ENCODE measurements at regions not wholly inside any gene's neighbourhood (a gene's known extent, or its start where the extent isn't known, plus 50 kb on each side); places are given as distances from the start of the nearest gene placed in this dataset.

DNA sequence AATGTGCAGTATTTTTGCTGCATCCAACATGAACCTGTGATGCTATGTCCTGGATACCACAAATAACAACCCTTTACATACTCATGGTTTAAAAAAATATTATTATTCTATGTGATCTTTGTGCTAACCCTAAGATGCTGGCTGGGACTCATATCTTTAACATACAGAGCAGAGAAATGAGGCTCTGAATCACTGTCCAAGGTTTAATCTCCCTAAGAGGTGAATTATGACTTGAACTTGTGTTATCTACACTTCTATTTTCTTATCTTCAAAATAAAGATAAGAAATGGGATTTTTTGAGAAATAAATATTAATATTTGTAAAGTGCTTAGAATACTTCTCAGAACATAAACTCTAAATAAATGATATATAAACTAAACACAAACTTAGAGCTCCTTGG lies 68.8 kb upstream of the GRIA1 start:
- H3K4me2 ChIP-seq (replicated peaks; ENCODE audit: low read depth, low read length, poor library complexity, severe bottlenecking), result no peak overlapping the region
- H3K79me2 ChIP-seq (ENCODE audit: control insufficient read depth, insufficient read depth, low read length), result no peaks in the 10 kb centered on the region
- ChIA-PET CTCF (no interaction called here), POLR2A (no interaction called here)
- Mint-ChIP-seq H3K27me3 (no peaks in the 10 kb centered on the region), H3K4me1 (no peaks in the 10 kb centered on the region), H3K4me3 (no peak overlapping the region), H3K9me3 (ENCODE audit: insufficient read depth) (no peaks in the 10 kb centered on the region), H3K27ac (no peak overlapping the region)
- no peak overlapping the region for H3K9ac ChIP-seq (ENCODE audit: low read length)
- no peaks in the 10 kb centered on the region for H4K20me1 ChIP-seq (ENCODE audit: control insufficient read depth, insufficient read depth, low read length, poor library complexity, severe bottlenecking)
- DNase-seq, result no peak
- no peaks in the 10 kb centered on the region for H3K4me1 ChIP-seq (ENCODE audit: control insufficient read depth in 2 of 2, insufficient read depth in 2 of 2, low read length in 2 of 2)
- intact Hi-C loops (cut with micrococcal nuclease), result no loop called here
- no peaks in the 10 kb centered on the region for H3K27me3 ChIP-seq (replicated peaks in 1 of 4; ENCODE audit: control extremely low read depth in 1 of 4, control insufficient read depth in 3 of 4, insufficient read depth in 4 of 4, low read length in 3 of 4)
- ATAC-seq (ENCODE audit: low read depth), result no peak
- H3K9me3 ChIP-seq (ENCODE audit: control extremely low read depth in 1 of 3, control insufficient read depth in 2 of 3, insufficient read depth in 1 of 3, low read length in 2 of 3), result no peaks in the 10 kb centered on the region
- H3K4me3 ChIP-seq (ENCODE audit: control extremely low read depth in 1 of 5, extremely low read depth in 1 of 5, insufficient read depth in 1 of 5, low read depth in 2 of 5, low read length in 4 of 5), result no peak overlapping the region
- H3K36me3 ChIP-seq (replicated peaks in 1 of 2; ENCODE audit: control extremely low read depth in 1 of 2, control insufficient read depth in 1 of 2, extremely low read depth in 1 of 2, insufficient read depth in 2 of 2, low read length in 1 of 2), result no peaks in the 10 kb centered on the region
- no peak overlapping the region for H2AFZ ChIP-seq (ENCODE audit: insufficient read depth, low read depth, low read length, poor library complexity, severe bottlenecking)
- no peak for TF ChIP-seq EZH2 (IDR thresholded peaks at IDR 0.05; ENCODE audit: borderline replicate concordance, insufficient read depth, low read depth, low read length, poor library complexity, severe bottlenecking)
- TF ChIP-seq, protein P1, sequence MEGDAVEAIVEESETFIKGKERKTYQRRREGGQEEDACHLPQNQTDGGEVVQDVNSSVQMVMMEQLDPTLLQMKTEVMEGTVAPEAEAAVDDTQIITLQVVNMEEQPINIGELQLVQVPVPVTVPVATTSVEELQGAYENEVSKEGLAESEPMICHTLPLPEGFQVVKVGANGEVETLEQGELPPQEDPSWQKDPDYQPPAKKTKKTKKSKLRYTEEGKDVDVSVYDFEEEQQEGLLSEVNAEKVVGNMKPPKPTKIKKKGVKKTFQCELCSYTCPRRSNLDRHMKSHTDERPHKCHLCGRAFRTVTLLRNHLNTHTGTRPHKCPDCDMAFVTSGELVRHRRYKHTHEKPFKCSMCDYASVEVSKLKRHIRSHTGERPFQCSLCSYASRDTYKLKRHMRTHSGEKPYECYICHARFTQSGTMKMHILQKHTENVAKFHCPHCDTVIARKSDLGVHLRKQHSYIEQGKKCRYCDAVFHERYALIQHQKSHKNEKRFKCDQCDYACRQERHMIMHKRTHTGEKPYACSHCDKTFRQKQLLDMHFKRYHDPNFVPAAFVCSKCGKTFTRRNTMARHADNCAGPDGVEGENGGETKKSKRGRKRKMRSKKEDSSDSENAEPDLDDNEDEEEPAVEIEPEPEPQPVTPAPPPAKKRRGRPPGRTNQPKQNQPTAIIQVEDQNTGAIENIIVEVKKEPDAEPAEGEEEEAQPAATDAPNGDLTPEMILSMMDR (IDR thresholded peaks at IDR 0.05), result no peak
- H3K27ac ChIP-seq (ENCODE audit: low read length in 2 of 2), result no peak overlapping the region

DNA sequence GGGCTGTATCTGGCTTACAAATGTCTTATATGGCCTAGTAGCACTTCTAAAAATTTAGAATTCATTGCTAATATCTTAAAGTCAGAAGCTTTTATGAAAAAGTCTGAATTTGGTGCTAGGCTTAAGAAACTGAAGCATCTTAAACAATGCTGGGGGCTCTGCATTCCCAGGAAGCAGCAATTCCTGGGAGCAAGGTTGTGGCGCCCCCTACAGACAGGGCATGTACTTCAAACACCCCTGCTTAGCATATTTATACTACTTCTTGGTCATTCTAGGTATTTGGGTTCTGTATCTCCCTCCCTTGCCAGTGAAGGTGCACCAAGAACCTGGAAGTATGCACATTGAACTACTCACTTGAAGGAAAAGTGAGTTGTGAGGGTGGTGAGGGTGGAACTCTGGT lies 64.6 kb upstream of the GRIA1 start:
- Mint-ChIP-seq H3K27me3 (no peaks in the 10 kb centered on the region), H3K27ac (no peak overlapping the region), H3K4me3 (no peak overlapping the region), H3K4me1 (no peaks in the 10 kb centered on the region), H3K9me3 (ENCODE audit: insufficient read depth) (no peaks in the 10 kb centered on the region)
- no peak overlapping the region for H3K4me2 ChIP-seq (replicated peaks; ENCODE audit: low read depth, low read length, poor library complexity, severe bottlenecking)
- no peaks in the 10 kb centered on the region for H3K4me1 ChIP-seq (ENCODE audit: control insufficient read depth in 2 of 2, insufficient read depth in 2 of 2, low read length in 2 of 2)
- no peak overlapping the region for H3K4me3 ChIP-seq (ENCODE audit: control extremely low read depth in 1 of 5, extremely low read depth in 1 of 5, insufficient read depth in 1 of 5, low read depth in 2 of 5, low read length in 4 of 5)
- H3K9me3 ChIP-seq (ENCODE audit: control extremely low read depth in 1 of 3, control insufficient read depth in 2 of 3, insufficient read depth in 1 of 3, low read length in 2 of 3), result no peaks in the 10 kb centered on the region
- no peaks in the 10 kb centered on the region for H4K20me1 ChIP-seq (ENCODE audit: control insufficient read depth, insufficient read depth, low read length, poor library complexity, severe bottlenecking)
- WGBS (ENCODE audit: insufficient coverage), result no CpG with 5 or more reads among the region's 1 CpG
- no peaks in the 10 kb centered on the region for H3K79me2 ChIP-seq (ENCODE audit: control insufficient read depth, insufficient read depth, low read length)
- H3K27me3 ChIP-seq (replicated peaks in 1 of 4; ENCODE audit: control extremely low read depth in 1 of 4, control insufficient read depth in 3 of 4, insufficient read depth in 4 of 4, low read length in 3 of 4), result no peaks in the 10 kb centered on the region
- H3K9ac ChIP-seq (ENCODE audit: low read length), result no peak overlapping the region
- intact Hi-C loops (cut with micrococcal nuclease), result no loop called here
- ATAC-seq (ENCODE audit: low read depth), result no peak
- CTCF ChIA-PET, result no interaction called here
- POLR2A ChIA-PET, result no interaction called here
- H3K27ac ChIP-seq (ENCODE audit: low read length in 2 of 2), result no peak overlapping the region
- H2AFZ ChIP-seq (ENCODE audit: insufficient read depth, low read depth, low read length, poor library complexity, severe bottlenecking), result no peak overlapping the region
- no peak for TF ChIP-seq EZH2 (IDR thresholded peaks at IDR 0.05; ENCODE audit: borderline replicate concordance, insufficient read depth, low read depth, low read length, poor library complexity, severe bottlenecking)
- TF ChIP-seq, protein P1 (IDR thresholded peaks at IDR 0.05), result no peak
- no peak for DNase-seq
- H3K36me3 ChIP-seq (replicated peaks in 1 of 2; ENCODE audit: control extremely low read depth in 1 of 2, control insufficient read depth in 1 of 2, extremely low read depth in 1 of 2, insufficient read depth in 2 of 2, low read length in 1 of 2), result no peaks in the 10 kb centered on the region
